SW 1271 (cell line): ENCODE measurements at regions not wholly inside any gene's neighbourhood (a gene's known extent, or its start where the extent isn't known, plus 50 kb on each side); places are given as distances from the start of the nearest gene placed in this dataset.
A peak's percentile ranks its signal among the peaks of the same experiment; 100 is the strongest.
"Not testable (repeated sequence)": the region's sequence is repeated elsewhere in the genome, so short reads cannot be mapped to it uniquely, and the experiment has no call there.

Source experiments
- DNase-seq, 2 experiments: peaks; one replicate each; lab custom pipeline; 2025; lab: John Stamatoyannopoulos, UW

- not testable (repeated sequence) for DNase-seq
These were observed 138.5 kb downstream of the OR2B2 start for GRCh38 chr6:27773542-27774263.

DNA sequence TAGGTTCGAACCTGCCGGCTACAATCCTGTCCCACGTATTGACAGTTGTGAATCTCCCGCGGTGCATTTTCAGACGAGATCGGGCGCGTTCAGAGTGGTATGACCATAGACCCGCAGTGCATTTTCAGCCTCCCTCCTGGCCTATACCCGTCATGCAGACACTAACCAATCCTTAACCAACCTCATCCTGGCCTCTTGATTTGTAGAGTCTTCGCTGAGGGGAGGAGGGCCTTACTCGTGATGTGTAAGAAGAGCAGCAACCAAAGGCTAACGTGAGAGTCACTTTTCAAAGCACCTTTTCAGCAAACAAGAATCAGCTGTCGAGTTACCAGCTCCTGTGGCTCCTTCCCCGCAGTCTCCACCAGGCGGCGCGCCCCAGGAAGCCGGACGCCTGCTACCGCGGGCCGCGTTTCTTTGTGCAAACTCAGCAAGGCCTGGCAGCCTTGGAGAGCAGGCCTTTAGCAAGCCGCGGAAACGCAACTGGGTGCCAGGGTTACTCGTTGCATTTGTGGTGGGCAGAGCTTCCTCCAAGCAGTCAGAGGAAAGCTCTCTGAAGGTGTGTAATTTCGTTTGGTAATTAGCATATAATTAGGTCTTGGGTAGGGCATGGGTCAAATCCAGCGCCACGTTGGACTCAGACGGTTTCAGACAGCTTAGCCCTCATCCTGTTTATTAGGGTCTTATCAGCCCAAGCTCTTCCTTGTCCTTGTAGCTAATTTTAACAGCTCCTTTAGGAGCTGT is 139.8 kb downstream of the OR2B2 start:
- DNase-seq: peak; percentile 26 to 63

GRCh38 chr6:27771235-27771634 is 141.0 kb downstream of the OR2B2 start:
- no peak for DNase-seq

- DNase-seq: no peak
These were observed 141.5 kb downstream of the OR2B2 start for GRCh38 chr6:27770724-27771123.

DNA sequence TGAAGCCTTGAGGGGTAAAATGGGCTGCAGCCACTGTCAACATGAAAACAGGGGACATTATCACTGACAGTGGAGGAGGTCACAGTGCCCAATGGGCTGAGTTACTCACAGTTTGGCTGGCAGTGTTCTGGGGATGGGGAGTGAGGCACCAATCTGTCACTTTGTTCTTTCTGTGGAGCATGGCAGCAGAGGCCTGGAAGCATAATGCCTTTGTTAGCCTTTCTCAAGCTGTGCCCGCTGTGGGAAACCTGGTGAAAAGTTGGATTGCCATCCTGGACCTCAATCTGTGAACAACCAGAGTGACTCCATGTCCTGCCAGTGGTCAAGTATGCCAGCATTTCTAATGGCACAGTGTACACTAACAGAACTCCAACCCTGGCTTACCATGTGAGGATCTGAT is 143.6 kb downstream of the OR2B2 start:
- DNase-seq: no peak

GRCh38 chr6:27767851-27768250 is 144.3 kb downstream of the OR2B2 start:
- DNase-seq: no peak

DNA sequence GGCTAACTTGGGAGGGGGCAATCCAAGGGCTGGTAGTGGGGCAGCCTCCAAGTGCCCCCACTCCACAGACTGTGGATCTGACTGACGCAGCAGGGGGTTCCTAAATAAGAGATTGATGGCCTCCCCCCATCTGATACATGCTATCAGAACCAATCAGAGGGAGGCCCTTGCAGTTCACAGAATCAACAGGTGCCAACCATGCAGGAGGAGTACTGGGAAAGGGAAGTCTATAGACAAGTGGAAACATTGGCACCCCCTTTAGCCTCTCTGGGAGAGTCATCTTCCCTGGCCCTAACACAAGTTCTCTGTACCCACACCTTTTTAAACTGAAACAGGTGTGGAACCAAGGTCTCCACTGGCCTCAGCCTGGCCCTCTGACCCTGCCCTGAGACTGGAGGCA is 145.8 kb downstream of the OR2B2 start:
- no peak for DNase-seq

GRCh38 chr6:27765028-27765590 is 147.1 kb downstream of the OR2B2 start:
- DNase-seq: no peak

DNA sequence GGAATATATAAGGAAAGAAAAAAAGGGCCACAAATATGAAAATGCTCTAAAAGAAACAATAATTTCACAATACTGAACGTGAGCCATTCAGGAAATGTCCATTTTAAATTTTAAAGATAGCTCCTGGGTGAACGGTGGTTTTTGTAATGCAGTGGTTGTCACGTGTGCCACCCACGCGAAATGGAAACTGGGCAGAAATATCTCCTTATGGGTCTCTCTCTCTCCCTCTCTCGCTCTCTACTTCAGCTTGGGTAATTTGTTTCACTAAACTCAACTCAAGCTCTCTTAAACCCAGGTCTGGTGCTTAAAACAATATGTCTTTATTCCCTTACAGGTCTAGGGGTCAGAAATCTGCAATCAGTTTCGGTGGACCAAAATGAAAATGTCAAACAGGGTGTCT is 150.8 kb downstream of the OR2B2 start:
- DNase-seq: no peak

GRCh38 chr6:27760464-27760863 is 151.7 kb downstream of the OR2B2 start:
- no peak for DNase-seq

- no peak for DNase-seq
These were observed 152.3 kb downstream of the OR2B2 start for GRCh38 chr6:27759930-27760329.

DNA sequence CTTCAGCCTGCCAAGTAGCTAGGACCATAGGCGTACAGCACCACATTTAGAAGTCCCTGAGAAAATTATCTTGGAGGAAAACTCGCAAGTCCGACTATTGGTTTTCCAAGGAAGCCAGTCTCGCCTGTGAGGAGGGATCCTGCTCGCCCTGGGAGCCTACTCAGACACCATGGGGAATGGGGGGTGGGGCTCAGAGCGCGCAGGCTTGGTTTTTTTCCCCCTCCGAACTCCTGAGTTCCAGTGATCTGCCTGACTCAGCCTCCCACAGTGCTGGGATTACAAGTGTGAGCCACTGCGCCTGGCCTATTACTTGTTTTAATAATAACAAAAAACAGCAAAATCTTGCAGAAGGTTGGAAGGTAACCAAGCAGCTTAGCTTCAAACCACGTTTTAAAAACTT is 153.7 kb downstream of the OR2B2 start:
- no peak for DNase-seq

GRCh38 chr6:27757307-27757706 is 154.9 kb downstream of the OR2B2 start:
- DNase-seq: no peak

DNA sequence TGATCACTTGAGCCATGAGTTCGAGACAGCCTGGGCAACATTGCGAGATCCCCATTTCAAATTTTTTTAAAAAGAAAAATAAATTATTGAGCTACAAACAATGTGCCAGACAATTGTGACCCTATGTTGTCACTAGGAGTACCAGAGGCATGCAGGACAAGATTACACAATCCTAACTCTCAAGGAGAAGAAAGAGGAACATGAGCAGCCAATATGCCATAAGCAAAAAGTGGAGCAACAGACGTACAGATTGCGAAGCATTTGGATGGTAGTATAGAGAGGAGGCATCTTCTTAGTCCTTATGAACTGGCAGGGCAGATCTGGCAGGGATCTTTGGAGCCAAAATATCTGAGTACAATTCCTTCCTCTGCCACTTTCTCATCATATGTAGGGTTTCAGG is 156.4 kb downstream of the OR2B2 start:
- no peak for DNase-seq

DNA sequence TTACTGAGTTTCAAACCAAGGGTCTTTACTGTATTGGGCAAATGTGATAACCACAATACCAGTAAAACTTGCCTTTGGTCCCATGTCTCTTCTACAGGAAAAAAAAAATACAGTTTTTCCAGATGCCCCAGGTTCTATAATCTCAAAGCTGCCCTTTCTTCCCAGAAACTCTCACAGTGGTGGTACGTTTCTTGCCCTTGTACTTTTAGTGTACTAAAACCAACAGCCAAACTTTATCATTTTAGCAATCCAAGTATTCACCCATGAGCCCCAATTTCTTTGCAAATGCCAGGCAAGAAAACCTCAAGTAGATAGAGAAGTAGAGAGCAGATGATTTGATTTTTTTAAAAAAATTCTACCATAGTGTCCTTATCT is 157.8 kb downstream of the OR2B2 start:
- DNase-seq: no peak

GRCh38 chr6:27753668-27754407 is 158.4 kb downstream of the OR2B2 start:
- peak; percentile 85 to 92 for DNase-seq

DNA sequence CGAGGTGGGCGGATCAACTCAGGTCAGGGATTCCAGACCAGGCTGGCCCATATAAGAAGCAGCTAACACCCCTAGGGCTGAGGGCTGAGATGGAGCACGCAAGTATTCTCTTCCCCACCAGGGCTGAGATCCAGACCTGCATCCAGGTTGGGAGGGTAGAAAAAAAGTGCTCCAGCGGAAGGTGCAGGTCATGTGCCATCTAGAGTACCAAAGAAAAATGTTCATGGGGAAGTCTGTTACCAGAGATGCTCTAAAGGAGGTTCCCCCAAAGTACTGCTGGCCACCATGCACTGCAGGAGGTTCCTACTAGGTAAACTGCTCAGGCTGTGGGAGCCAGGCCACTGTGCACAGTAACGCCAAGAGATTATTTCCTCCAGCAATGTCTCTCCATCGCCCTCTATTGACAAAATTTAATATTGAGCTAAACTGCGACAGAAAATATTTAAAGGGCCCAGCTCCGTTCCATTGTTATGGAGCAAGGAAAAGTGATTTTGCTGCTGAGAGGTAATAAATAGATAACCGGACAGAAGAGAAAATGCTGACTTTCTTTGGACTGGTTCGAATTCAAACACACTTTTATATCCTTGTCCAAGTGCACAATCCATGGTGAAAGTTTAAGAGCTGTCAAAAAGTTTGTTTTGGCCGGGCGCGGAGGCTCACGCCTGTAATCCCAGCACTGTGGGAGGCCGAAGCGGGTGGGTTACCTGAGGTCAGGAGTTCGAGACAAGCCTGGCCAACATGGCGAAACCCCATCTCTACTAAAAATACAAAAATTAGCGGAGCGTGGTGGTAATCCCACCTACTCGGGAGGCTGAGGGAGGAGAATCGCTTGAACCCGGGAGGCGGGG is 159.9 kb downstream of the OR2B2 start:
- peak; percentile 69 to 90 for DNase-seq

GRCh38 chr6:27748661-27749060 is 163.5 kb downstream of the OR2B2 start:
- no peak for DNase-seq

DNA sequence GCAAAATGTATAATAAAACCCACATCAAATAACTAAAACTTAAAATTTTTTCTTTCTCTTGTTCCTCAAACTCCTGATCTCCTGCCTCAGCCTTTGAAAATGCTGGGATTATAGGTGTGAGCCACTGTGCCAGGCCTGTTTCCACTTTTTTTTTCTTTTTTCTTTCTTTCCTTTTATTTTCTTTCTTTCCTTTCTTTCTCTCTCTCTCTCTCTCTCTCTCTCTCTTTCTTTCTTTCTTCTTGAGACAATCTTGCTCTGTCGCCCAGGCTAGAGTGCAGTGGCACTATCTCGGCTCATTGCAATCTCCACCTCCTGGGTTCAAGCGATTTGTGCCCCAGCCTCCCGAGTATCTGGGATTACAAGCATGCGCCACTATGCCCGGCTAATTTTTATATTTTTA is 164.6 kb downstream of the OR2B2 start:
- DNase-seq: no peak

GRCh38 chr6:27746860-27747259 is 165.3 kb downstream of the OR2B2 start:
- not testable (repeated sequence) for DNase-seq

DNA sequence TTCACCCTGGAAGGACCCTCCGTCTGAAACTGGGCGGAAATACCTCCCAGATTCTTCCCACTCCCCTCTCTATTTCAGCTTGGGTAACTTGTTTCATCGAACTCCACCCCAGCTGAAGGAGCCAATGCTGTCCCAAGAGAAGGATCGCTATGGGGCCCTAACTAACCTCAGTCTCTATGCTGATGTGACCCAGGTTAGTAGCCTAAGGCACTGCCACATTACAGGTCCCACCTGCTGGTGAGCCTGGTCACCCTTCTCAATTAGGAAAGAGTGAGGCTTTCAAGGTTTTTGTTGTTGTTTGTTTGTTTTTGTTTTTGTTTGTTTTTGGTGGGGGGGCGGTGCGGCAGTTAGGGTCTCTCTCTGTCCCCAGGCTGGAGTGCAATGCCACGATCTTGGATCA is 168.4 kb downstream of the OR2B2 start:
- DNase-seq: no peak
